ENCODE measurements at regions not wholly inside any gene's neighbourhood (a gene's known extent, or its start where the extent isn't known, plus 50 kb on each side); places are given as distances from the start of the nearest gene placed in this dataset.

DNA sequence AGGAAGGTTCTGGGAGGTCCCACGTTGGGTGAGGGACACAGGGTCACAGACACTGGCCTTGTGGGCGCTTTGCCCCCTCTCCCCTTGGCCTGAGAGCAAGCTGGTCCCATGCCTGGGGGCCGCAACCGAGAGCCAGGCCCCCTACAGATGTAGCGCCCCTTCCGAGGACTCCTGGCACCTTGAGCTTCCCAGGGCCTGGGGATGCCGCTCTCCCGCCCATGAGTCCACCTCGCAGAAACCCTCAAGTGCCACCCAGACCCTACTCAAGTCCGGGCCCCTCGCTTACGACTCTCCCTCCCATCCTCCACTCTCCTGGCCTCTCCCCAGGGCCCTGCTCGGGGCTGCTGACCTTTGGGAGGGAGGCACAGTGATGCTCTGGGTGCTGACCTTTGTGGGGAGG, 204.0 kb downstream of the BRD1 start:
- TF ChIP-seq, protein P1, sequence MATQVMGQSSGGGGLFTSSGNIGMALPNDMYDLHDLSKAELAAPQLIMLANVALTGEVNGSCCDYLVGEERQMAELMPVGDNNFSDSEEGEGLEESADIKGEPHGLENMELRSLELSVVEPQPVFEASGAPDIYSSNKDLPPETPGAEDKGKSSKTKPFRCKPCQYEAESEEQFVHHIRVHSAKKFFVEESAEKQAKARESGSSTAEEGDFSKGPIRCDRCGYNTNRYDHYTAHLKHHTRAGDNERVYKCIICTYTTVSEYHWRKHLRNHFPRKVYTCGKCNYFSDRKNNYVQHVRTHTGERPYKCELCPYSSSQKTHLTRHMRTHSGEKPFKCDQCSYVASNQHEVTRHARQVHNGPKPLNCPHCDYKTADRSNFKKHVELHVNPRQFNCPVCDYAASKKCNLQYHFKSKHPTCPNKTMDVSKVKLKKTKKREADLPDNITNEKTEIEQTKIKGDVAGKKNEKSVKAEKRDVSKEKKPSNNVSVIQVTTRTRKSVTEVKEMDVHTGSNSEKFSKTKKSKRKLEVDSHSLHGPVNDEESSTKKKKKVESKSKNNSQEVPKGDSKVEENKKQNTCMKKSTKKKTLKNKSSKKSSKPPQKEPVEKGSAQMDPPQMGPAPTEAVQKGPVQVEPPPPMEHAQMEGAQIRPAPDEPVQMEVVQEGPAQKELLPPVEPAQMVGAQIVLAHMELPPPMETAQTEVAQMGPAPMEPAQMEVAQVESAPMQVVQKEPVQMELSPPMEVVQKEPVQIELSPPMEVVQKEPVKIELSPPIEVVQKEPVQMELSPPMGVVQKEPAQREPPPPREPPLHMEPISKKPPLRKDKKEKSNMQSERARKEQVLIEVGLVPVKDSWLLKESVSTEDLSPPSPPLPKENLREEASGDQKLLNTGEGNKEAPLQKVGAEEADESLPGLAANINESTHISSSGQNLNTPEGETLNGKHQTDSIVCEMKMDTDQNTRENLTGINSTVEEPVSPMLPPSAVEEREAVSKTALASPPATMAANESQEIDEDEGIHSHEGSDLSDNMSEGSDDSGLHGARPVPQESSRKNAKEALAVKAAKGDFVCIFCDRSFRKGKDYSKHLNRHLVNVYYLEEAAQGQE (IDR thresholded peaks at IDR 0.05; ENCODE audit: unreplicated experiment): no peak
- no peak for TF ChIP-seq NANOG (IDR thresholded peaks at IDR 0.05; ENCODE audit: borderline replicate concordance)

All from GM23338 (cell line).